GM19438 (cell line): ENCODE measurements at regions not wholly inside any gene's neighbourhood (a gene's known extent, or its start where the extent isn't known, plus 50 kb on each side); places are given as distances from the start of the nearest gene placed in this dataset.
"Not testable (repeated sequence)": the region's sequence is repeated elsewhere in the genome, so short reads cannot be mapped to it uniquely, and the experiment has no call there.

Source experiments
- ATAC-seq: cut with Tn5 transposase; IDR thresholded peaks from one replicate; pipeline ENCODE4 v1.9.1; 2021; ENCODE audit warnings: low read depth; ENCODE audit not compliant: unreplicated experiment

DNA sequence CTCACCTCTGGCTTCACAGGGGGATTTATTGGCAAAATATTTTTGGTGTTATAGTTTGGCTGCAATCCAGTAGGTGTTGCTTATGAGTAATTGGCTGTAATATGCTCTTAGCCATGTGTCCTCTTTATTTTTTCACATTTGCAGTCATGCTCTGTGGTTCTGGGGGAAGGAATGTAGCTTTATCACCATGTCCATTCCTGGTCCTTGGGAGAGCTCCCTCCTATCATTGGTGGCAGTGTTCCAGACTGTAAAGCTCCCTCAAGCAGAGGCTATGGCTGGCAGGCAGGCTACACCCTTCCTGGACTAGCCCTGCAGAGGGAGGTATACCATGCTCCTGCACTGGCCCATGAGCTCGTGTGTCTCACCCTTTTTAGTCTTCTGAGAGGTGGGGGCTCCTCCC lies 120.0 kb upstream of the FSIP2 start:
- ATAC-seq = no peak

DNA sequence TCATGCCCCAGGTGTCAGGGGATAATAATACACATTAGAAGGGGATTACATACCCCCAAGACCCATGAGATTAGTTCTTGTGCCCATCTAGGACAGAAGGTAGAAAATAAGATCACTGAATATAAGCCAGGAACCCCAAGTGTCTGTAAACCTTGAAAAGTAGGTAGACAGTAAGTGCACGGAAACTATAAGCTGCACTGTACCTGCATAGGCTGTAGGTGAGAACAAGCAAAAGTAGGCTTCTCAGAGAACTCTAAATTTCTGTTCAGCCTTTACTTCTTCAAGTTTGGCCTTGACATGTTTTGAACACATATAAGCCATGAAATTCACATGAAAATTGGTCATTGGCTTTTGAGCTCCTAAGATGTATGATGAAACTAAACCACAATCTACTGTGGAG lies 113.0 kb upstream of the FSIP2 start:
- ATAC-seq = no peak

DNA sequence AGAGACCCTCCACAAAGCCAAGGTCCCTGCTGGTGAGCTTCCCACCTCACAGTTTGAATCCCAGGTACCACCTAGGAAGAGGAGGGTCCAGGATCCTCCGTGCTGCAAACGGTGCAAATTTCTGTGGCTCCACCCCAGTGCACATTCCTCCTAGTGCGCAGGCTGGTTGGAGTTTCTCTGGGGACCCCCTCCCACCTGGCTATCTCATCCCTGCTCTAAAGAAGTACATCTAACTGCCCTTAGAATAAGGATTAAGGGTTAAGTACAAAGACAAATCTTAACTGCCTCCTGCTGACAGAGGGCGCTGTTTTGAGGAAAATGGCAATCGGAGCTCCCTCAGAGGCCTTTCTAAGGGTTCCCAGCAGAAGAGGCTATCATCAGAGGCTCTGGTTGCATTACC lies 109.6 kb upstream of the FSIP2 start:
- no peak for ATAC-seq

DNA sequence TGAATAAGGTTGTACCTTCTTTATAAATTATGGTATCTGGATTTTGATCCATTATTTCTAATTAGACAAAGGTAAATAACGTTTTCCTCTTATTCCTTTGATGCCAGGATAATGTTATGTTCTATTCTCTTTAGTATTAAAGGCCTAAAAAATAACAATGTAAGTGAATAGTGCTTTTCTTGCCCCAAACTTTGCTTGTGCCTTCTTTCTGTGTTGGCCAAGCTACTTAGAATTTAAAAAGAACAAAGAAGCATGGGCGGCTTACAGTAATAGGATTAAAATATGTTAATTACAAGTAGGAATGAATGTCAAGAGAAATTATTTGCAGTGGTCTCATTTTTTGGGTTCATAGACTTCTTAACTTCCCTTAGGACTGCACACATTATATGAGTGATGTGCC lies 105.0 kb upstream of the FSIP2 start:
- ATAC-seq = no peak

DNA sequence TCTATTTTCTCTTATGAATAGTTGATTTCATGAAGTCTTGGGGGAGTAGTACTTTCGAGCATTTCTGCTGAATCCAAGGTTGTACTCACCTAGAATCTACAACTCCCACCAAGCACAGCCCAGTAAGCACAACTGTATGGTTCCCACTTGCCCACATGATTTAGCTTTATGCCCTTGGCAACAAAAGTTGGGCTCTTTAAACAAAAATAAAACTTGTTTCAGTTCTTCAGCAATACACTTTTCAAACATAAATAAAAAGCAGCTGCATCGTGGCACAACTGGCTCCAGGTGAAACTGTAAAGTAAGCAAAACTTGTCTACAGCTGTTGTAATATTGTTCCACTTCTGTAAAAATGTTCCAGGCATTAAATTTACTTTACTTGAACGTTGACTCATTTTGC lies 99.8 kb upstream of the FSIP2 start:
- no peak for ATAC-seq

DNA sequence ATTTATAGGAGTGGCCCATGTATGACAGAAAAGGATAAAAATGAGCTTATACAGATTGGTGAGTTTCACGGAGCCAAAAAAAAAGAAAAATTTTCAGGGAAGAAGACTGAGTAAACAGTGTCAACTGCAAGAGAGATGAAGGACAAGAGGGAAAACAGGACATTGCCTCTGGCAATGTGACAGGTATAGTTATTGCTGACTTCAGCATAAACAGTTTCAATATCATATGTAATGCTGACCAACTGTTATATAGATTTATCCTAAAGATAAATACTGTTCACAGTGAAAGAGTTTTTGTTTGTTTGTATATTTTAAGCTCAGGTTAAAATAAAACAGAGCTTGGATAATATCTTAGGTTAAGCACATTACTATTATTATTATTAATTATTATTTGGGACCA lies 98.0 kb upstream of the FSIP2 start:
- ATAC-seq = no peak

DNA sequence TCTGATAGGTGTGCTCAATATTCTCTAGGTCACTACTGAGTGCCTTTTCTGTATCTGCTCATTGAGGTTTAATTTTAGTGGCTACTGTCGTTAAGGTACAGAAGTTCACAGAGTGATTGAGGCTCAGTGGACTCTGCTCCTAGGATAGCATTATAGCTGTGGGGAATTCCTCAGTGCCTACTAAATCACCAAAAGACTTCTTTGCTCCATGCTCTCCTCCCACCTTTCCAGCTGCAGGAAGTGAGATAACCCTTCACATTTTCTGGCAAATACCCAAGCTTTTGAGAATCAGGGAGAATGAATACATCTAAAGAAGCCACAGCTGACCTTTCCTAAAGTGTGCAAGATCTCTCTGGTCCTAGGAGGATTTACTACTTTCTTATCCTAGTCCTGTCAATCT lies 95.2 kb upstream of the FSIP2 start:
- no peak for ATAC-seq

DNA sequence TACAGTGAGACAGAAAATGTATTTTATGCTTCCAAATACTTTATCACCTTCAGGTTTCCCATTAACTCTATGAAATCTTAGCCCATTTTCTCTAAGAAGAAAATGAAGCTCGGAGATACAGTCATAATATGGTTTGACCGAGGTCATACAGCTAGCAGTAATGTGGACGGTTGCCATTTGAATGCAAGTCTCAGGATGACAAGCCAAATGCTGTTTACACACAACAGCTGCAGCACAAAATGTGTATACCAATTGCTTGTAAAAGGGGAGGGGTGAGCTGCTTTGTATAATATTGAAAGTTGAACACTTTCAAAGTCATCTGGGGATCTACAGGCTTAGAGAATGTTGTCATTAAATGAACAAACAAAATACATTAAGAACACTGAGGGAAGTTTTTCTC lies 93.8 kb upstream of the FSIP2 start:
- no peak for ATAC-seq

DNA sequence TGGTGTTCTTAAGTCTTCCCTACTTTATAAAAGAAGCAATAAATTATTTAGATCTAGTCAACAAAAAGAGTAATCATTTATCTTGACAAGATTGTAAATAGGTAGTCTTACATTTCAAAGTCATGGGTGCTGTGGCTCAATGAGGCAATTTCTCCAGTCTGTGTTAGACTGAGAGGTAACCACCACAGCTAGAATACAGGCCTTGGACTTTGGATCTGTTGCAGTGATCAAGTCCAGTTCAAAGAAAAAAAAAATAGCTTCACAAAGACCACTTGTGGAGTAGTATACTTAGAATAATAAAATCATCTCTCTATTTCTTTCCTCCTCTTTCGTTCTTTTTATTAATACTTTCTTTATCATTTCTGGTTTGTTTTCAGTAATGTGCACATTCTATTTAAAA lies 93.1 kb upstream of the FSIP2 start:
- no peak for ATAC-seq

DNA sequence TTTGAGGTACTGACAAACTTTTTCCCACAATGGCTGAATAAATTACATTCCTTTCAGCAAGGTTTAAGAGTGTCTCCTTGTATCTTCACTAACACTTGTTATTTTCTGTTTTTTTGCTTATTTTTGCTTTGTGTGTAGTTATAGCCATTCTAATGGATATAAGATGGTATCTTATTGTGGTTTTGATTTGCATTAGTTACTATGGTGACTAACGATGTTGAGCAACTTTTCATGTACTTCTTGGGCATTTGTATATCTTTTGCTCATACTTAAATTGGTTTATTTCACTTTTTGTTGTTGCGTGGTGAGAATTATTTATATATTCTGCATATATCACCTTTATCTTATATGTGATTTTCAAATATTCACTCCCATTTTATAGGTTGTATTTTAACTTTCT lies 79.9 kb upstream of the FSIP2 start:
- no peak for ATAC-seq

DNA sequence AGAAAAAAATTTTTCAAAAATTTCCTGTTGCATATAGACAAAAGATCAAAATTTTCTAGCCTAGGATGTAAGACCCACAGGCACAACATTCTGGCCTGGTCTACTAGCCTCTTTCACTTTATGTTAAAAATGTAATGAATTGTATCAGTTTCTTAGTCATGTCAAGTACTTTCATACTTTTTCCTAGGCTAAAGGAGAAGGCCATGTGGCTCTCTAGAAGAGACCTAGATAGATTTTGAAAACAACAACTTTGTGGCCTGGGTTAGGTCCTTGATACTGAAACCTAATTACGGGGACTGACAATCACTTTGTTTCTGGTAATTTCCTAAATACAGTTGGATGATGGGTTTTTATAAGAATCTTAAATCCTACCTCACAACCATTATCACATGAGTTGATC lies 74.8 kb upstream of the FSIP2 start:
- no peak for ATAC-seq

DNA sequence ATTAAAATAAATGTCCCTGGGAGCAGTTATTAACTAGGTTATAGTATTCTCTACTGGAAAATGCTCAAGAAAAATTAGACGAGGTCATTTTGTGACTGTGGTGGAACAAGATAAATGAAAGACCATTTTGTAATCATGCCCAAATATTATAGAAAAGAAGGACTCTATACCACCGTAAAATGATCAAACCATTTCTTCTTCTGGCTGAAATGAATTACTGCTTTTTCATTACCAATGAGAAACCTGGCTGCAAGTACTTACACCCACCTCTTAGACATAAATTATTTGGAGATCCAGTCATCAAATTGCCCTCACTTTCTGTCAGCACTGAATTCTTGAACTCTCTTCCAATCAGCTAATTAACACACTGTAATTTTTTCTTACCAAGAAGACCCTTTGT lies 74.2 kb upstream of the FSIP2 start:
- ATAC-seq = no peak

DNA sequence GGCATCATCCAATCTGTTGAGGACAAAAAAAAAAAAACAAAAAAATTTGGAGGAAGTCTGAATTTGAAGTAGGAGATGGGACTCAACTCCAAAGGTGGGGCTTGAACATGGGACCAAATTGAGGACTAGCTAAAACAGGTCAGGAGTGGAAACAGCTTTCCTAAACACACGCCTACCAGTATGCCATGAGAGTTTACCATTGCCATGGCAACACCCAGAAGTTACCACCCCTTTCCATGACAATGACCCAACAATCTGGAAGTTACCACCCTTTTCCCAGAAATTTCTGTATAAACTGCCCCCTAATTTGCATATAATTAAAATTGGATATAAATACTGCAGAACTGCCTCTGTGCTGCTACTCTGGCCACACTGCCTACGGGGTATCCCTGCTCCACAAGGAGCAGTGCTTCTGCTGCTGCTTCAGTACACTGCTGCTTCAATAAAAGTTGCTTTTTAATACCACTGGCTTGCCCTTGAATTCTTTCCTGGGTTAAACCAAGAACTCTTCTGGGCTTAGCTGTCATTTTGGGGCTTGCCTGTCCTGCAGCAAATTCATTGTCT lies 73.3 kb upstream of the FSIP2 start:
- ATAC-seq = no peak

DNA sequence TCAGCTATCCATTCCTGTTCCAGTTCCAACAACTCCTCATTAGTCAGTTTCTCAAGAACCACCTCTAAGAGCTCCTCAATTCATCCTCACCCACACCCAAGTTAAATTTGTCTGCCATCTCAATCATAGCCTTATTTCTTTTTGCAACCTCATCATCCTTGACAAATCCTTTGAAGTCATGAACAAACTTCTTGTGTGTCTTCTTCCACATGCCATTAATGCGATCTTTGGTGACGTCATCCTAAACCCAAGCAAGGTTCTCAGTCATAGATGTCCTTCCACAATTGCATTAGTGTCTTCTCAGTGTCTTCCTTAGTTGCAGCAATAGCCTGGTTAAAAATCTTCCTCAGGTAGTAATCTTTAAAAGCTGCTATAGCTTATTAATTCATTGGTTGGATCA lies 71.2 kb upstream of the FSIP2 start:
- ATAC-seq = no peak

DNA sequence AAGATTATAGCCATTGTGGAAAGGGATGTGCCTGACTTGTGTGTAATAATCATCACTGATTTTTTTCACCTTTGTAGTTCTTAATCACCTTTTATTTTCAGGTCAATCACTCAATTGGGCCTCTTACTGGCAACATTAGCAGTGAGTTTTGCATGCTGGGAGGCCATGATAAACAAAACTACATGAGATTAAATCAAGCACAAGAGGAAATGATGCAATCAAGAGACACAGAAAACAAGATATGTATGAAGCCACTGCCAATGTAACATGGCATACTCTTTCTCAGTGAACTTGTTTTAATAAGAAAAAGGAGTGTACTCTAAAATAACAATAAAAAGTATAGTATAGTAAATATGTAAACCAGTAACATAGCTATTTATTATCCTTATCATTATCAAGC lies 69.9 kb upstream of the FSIP2 start:
- no peak for ATAC-seq

DNA sequence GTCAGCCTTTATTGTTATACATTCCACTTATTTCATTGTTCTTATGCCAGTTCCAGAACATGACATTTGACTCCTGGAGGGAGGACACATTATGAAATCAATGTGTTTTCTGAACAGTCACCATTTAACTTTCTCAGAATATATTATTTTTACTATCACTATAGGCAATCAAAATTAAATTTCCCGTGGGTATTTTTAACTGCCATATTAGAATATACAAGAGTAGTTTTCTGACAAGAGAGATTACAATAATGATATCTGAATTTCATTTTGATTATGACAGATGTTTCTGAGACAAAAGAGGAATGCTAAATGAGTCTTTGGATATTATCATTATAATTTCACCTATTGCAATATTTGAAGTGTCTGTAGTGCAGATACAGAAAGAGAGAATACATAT lies 64.4 kb upstream of the FSIP2 start:
- no peak for ATAC-seq

DNA sequence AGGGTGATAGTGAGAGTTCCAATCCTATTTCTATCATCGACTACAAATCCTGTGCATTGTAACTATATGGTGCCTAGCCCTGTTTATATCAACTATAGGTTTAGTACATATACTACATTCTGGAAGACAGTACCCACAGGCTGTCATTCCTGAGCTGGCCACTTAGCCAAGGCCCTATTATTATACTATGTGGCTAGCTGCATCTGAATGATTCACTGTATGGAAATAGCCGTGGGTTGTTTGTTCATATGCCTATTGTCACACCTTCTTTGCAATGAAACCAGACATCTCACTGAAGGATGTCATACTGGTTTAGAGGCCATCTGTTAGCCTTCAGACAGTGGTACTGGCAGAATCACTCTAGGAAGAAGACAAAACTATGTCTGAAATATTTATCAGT lies 62.3 kb upstream of the FSIP2 start:
- no peak for ATAC-seq

DNA sequence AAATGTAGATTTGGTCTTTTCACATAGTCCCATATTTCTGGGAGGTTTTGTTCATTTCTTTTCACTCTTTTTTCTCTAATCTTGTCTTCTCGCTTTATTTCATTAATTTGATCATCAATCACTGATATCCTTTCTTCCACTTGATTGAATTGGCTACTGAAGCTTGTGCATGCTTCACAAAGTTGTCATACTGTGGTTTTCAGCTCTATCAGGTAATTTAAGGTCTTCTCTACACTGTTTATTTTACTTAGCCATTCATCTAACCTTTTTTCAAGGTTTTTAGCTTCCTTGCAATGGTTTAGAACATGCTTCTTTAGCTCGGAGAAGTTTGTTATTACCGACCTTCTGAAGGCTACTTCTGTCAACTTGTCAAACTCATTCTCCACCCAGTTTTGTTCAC lies 51.6 kb upstream of the FSIP2 start:
- ATAC-seq = not testable (repeated sequence)

DNA sequence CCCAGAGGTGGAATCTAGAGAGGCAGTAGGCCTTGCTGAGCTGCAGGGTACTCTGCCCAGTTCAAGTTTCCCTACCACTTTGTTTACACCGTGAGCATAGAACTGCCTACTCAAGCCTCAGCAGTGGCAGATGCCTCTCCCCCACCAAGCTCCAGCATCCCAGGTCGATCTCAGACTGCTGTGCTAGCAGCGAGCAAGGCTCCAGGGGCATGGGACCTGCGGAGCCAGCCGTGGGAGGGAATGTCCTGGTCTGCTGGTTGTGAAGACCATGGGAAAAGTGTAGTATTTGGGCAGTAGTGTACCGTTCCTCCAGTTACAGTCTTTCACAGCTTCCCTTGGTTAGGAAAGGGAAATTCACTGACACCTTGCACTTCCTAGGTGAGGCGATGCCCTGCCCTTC lies 50.6 kb upstream of the FSIP2 start:
- no peak for ATAC-seq
